GM21447 (cell line): ENCODE measurements at regions not wholly inside any gene's neighbourhood (a gene's known extent, or its start where the extent isn't known, plus 50 kb on each side); places are given as distances from the start of the nearest gene placed in this dataset.
"Not testable (repeated sequence)": the region's sequence is repeated elsewhere in the genome, so short reads cannot be mapped to it uniquely, and the experiment has no call there.

ENCODE experiments used
- ATAC-seq: cut with Tn5 transposase; IDR thresholded peaks from one replicate; pipeline ENCODE4 v1.9.1; 2021; ENCODE audit not compliant: unreplicated experiment

DNA sequence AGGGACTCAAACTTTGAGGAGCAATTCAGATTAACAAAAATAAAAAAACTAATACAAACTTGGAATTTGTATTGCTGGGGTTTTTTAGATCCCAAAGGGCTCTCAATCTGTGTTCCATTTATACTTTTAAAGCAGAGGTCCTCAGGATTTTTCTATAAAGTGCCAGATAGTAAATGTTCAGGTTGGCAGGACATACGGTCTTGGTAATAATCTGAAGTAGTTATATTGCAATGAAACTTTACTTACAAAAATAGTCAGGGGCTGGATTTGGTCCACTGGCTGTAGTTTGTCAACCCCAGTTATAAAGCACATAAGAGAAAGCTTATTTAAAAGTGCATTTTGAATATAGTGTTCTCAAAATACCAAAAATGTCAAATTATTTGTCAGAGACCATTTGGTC is 164.1 kb upstream of the CTSO start:
- no peak for ATAC-seq

DNA sequence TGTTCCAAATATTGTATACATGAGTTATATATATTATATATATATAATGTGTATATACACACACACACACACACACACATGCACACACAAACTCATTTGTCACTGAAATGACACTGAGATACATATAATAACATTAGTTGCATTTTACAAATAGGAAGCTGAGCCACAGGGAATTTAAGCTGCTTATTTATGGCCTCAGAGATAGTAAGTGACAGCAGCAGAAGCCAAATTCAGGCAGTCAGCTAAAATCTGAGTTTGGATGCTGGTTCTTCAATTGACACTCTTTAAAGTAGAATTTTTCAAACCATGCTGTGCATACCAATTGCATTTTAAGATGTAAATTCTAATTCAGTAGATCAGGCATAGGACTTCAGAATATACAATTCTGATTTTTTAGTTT is 163.3 kb upstream of the CTSO start:
- no peak for ATAC-seq

DNA sequence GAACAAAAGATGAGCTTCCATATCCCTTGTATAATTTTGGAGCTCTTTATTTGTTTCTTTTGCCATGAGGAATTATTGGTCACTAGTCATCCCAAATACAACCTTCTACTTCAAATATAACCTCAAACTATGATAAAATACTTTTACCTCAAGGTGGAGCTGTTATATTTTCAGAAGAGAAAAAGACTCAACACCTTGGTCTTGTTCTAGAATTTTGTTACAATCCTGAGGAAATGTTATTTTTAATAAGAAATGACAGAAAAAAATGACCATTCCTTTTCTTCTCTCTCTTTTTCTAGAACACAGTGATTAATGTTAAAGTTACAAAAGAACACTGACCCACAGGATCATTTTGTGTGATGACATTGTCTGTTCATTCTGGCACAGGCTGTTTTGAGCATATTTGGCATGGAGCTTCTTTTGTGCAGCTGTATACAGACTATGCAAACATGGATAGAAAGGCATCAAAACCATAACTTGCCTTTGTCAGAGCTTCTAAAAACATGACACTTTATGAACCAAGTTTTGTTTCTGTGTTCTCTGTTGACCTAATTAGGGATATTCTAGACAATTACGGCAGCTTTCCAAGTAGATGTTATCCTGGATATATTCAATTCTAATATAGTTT is 159.6 kb upstream of the CTSO start:
- ATAC-seq, result no peak

DNA sequence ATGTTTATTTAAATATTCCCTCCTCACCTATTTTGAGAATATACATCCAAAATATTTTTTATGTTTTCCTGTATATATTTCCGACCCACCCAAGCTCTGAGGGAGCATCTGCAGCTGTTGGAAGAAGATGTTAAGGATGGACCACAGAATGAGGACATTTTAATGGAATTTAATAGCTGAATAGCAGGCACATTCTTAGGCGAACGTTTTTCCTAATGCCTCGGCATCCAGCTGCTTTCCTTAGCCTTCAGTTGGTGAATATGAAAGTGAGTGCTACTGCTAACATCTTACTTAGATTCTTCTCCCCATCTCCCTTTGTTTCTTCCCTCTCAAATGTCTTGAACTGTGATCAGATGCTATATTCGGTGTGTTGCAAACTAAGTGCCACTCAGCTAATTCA is 158.0 kb upstream of the CTSO start:
- no peak for ATAC-seq

DNA sequence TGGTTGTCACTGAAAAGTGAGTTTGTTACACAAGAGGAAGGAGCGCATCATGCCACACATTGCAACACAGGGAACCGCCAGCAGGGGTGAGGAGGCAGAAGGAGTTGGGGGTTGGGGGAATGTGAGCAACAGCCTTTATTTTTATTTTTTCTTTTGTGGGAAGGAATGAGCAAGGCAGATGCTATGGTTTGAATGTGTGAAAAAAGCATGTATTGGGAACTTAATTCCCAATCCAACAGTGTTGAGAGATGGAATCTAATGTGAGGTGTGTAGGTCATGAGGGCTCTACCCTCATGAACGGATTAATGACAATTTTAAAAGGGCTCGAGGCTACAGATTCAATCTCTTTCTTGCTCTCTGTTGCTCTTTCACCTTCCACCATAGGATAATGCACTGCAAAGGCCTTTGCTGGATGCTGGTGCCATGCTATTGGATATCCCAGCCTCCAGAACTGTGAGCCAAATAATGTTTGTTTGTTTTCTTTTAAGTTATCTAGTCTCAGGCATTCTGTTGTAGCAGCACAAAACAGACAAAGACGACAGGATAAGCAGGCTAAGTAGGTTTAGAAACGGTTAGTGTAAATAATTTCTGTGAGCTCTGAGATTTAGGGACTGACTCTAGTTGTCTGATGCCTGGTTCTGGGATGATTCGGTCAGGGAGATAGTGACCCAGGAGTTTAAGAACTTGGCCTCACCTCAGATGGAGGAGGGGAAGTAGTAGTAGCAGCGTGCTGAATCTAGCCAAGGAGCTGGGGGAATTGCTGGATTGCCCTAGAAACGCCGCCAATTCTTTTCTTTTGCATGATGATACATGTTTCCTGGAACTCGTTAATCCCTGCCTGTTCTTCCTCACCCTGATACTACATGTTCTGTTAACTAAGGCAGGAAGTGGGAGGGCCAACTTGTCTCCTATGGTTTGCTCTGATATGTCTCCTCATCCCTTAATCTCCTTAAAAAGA is 156.6 kb upstream of the CTSO start:
- ATAC-seq, result no peak

DNA sequence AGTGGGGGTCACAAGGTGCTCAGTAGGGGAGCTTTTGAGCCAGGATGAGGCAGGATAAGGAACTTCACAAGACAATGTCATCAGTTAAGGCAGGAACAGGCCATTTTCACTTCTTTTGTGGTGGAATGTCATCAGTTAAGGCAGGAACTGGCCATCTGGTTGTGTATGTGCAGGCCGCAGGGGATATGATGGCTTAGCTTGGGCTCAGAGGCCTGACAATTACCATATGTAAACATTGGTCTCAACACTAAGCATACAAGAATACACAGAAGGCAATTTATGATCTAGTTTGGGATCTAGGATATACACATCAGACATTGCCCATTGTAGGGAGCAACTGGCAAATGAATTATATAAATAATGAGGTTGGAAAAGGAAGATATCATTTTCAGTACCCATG is 155.4 kb upstream of the CTSO start:
- not testable (repeated sequence) for ATAC-seq

DNA sequence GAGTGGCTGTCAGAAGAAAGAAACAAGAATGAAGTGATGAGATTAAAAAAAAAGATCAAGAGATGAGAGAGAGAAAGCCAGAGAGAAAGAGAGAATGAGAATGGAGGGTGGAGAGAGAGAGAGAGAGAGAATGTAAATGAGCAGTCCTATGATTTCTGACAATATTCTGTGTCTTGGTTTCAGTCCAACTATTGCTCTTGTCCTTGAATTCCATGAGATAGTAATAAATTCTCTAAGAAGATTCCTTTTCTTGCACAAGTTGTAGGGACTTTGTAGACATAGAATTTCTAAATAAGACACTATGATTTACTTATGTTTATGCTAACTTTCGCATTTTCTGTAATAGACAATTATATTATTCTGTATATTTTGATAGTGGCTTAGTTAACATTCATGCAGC is 149.6 kb upstream of the CTSO start:
- ATAC-seq, result no peak

DNA sequence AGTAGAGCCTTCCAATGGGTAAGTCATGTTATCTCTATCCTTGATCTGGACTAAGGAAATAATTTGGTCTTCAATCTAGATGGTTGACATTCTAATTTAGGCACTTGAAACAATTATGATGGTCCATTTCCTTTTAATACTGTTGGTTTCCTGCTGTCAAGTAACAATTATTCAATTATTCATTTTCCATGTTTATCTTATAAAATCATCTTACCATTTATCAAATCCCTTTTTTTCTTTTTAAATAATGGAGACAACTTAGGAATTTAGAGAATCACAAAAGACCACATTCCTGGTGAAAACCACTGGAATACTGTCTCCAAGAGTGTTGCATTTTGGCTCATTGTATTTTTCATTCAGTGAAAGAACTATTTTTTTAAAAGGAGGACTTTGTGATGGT is 148.7 kb upstream of the CTSO start:
- ATAC-seq, result no peak

DNA sequence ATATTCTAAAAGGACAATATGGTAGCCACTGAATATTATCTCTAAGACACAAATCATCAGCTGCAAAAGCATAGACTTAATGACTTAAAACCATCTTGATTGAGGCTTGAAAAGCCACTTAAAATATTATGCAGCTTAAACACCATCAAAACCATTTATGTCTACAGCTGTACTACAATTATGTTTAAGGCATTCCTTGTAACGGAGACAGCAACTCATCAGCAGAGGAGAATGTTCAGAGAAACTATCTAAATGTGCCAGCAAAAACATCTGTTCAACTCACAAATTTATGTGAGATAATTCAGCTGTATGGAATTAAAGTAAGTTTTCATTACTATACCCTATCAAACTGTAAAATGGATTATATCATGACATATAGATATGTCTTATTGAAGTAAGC is 147.9 kb upstream of the CTSO start:
- ATAC-seq, result no peak

DNA sequence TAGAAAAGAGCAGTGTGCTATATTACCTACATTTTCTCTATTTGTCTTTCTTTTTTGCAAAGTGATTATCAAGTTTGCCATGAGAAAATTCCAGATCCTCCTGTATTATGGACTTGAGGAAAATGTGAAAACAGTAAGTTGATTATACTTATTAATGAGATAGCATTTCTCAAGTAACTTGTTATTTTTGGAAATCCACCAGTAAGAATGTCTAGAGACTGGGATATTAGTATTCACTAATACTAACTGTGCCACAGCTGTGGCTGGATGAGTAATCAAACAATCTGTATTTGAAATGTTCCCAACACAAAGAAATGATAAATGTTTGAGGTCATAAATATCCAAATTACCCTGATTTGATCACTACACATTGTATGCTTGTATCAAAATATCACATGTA is 147.0 kb upstream of the CTSO start:
- ATAC-seq, result no peak

DNA sequence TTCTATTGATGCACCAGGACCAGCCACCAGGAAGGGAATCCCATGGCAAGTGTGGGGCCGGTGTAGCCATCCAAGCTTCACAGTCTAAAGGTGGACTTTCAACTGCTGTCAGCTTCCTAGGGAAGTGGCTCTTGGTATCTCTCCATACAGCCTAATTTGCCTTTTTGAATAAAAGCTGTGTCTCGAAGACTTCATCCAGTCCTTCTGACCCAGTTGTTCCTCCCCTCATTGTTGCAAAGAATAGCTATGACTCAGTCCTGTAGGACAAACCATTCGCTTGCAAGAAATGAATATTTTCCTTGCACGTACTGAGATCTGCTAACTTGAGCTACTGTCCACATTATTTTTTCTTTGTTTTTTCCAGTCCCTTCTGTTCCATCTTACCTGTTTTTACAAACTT is 145.1 kb upstream of the CTSO start:
- ATAC-seq, result no peak

DNA sequence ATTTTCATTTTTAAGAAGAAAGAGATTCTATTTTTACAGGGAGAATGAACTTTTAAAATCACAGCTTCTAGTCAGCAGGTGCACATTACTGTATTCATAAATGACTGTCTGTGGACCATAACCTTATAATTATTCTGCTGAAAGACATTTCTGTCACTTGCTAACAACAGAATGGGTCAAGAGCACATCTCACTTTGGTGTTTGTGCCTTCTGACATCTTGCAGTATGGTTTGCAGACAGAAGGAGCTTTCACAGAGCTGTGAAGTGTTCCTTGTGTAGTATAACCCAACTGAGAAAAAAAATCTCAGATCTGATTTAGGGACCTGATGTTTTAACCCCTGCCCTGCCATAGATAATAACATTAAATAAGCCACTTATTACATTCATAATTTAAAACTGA is 131.4 kb upstream of the CTSO start:
- no peak for ATAC-seq

DNA sequence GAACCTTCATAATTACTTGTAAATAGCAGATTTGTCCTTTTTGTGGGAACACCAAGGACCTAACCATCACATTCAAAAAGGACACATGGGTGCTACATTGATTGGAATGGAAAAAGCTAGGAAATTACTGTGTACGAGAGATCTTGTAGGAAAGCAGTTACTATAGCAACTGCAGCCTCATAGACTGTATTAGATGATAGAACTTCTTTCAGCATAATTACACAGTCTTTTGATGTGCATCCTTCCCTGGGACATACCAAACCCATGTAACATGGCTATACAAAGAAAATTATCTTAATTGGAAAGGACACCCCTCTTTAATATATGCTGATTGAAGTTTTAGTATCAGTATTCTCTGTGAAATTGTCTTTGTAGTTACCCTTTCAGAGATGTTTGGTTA is 130.7 kb upstream of the CTSO start:
- ATAC-seq, result no peak

DNA sequence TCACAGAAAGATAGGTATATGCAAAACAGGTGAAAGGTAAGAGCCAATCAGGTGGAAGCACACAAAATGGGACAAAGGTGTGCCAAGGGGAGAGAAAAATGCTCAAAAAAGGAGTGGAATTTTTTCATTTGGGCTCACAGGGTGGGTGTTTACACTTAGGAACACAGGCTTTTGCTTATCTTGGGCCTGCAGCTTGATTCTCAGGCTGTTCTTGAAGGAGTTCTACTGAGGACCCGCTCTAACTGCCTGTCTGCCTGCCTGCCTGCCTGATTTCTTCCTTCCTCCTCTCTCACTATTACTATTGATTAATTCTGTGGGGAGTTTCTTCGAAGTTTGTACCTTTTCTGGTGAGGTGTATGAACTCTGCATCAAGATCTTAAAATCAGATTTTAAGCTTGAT is 120.3 kb upstream of the CTSO start:
- no peak for ATAC-seq

DNA sequence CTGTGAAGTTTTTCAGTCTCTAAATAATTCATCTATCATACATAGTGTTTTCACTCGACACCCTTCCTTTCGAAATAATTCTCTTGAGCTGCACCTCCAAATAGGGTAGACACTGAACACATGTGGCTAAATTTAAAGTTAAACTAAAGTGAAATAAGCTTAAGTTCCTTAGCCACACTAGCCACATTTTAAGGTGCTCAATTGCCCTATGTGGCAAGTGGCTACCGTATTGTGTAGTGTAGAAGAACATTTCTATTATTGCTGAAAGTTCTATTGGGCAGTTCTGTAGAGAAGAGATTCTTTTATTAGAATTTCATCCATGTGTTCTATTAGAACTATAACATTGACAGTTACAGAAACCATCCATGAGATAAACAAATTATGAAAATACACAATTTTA is 107.0 kb upstream of the CTSO start:
- ATAC-seq, result no peak

DNA sequence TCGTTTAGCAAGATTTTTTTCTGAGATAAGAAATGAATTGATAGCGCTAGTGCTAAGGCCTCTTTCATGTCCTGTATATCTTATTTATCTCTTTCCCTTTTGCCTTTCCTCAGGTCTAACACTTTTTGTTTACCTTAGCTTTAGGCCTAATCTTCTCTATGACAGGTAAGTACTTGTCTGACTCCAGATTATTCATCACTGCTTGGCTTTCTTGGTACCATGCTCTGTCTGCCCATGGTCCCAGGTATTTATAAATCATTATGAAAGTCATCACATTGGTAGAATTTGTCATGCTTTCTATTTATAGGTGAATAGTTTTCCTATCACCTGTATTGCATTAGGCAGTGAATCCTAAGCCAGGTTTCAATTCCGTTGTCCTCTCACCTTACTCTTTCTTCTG is 99.5 kb upstream of the CTSO start:
- no peak for ATAC-seq

DNA sequence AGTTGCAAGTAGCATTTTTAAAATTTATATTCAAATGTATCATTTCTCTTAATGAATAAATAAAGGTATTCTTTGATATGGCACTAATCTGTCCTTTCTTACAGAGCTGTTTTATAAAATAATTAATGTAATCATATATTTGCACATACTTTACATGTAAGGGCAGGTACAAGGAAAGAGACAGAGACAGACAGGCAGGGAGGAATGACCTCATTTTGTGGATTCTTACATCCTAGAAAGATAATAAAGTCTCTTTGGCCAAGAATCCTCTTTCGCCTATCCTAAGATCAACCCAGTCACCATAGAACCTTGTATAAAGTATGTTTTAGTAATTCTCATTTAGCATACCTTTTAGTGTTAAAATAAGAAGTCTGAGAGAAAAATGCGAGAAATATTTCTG is 98.5 kb upstream of the CTSO start:
- no peak for ATAC-seq

DNA sequence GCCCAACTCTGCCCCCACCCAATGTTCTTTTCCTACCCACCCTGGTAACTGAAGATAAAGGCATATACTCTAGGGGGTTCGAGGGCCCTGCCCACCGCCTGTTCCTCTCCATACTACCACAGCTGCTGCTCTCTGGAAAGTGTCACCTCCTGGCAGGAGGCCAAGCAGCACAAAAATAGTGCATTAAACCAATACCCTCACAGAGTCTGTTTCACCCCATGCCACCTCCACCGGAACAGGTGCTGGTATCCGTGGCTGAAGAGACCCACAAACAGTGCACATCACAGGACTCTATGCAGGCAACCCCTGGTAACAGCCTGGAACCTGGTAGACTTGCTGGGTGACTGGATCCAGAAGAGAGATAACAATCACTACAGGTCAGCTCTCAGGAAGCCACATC is 85.1 kb upstream of the CTSO start:
- no peak for ATAC-seq

DNA sequence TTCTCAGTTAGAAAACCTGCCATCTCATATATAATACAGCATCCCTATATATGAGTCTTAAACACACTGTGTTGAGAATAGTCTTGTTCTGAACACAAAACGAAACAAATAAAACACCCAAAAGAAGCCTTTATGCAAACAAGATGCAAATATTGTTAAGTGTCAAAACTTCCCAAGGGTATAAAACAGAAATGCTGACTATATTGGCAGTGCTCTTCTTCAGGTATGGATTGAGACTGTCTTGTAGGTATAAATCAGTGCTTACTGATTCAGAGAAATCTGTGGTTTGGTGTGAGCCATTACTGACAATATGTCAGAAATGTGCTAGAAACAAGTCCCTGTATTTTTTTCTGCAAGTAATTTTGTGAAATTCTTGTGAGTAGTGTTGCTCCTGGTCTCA is 82.8 kb upstream of the CTSO start:
- no peak for ATAC-seq

DNA sequence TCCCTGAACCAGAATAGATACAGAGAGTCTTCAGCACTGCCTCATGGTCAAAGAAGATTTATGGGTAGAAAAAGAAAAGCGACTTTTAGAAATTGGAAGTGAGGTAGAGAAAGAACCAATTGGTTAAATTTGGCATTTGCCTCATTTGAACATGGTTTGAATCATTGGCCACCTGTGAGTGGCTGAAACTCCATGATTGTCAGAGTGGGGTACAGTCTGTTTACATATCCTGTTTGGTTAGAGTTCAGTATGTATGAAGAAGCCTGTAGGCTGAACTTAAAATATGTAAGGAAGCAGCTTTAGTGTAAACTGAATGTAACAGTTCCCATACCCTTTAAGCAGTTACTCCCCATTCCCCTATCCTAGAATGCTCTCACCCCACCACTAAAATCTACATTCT is 76.0 kb upstream of the CTSO start:
- no peak for ATAC-seq

DNA sequence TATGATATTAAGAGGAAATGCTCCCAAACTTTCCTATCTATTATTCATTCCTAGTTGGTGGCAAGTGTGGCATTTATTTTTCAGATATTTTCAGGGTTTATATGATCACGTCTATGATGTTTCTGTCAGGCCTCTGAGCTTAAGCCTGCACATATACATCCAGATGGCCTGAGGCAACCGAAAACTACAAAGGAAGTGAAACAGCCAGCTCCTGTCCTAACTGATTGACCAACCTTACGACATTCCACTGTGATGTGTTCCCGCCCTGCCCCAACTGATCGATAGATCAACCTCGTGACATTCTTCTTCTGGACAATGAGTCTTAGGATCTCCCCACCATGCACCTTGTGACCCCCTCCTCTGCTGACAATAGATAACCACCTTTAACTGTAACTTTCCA is 67.6 kb upstream of the CTSO start:
- no peak for ATAC-seq

DNA sequence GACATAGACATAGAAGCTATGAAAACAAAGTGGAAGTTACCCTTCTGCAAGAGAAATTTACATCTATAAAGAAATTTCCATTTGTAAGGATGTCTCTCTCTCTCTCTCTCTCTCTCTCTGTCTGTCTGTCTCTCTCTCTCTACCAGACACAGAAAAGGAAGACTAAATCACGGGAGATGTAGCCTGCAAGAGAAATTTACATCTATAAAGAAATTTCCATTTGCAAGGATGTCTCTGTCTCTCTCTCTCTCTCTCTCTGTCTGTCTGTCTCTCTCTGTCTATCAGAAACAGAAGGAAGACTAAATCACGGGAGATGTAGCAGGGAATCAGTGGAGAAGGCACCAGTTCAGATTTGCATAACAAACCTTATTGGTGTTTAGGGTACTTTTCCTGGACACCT is 65.6 kb upstream of the CTSO start:
- ATAC-seq, result no peak

DNA sequence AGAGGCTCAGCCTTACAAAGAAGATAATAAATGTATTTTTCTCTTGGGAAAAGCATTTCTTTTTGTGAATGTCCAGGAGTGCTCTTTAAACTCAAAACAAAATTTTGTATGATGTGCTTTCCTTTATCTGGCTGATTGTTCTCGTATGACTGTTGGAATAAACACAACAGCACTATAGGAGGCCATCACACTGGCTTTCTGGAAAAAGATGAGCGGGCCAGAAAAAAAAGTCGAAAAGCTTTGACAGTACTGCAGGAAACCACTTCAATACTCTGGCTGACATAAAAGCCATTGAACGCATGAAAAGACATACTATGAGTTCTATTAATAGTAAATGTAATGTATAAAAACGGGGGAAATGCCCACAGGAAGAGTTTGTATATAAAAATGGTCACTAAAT is 64.7 kb upstream of the CTSO start:
- no peak for ATAC-seq
